GM23248 (cell line): ENCODE measurements at regions not wholly inside any gene's neighbourhood (a gene's known extent, or its start where the extent isn't known, plus 50 kb on each side); places are given as distances from the start of the nearest gene placed in this dataset.

Experiments used
- DNase-seq: peaks from one replicate; pipeline ENCODE4 v3.0.0-alpha.2; 2015
- H2AFZ ChIP-seq: fragments of 200-600 bp; sonication (generic); 2 replicates; pipeline ENCODE4 v1.6.1; 2016; ENCODE audit warnings: antibody characterized with exemption
- H3F3A ChIP-seq: fragments of 200-600 bp; sonication (generic); 2 replicates; pipeline ENCODE4 v1.6.1; 2016; ENCODE audit warnings: mild to moderate bottlenecking, antibody characterized with exemption, mixed run types; ENCODE audit not compliant: insufficient read depth
- H3K27ac ChIP-seq: fragments of 200-600 bp; sonication (generic); 2 replicates; pipeline ENCODE4 v1.5.1; 2016; ENCODE audit warnings: mild to moderate bottlenecking
- H3K27me3 ChIP-seq: fragments of 200-600 bp; sonication (generic); replicated peaks from 2 replicates; pipeline ENCODE4 v1.6.1; 2016; ENCODE audit warnings: mild to moderate bottlenecking; ENCODE audit not compliant: insufficient read depth
- H3K36me3 ChIP-seq: fragments of 200-600 bp; sonication (generic); 2 replicates; pipeline ENCODE4 v1.6.1; 2016; ENCODE audit warnings: low read depth, mild to moderate bottlenecking
- H3K4me1 ChIP-seq: fragments of 200-600 bp; sonication (generic); 2 replicates; pipeline ENCODE4 v1.6.1; 2016; ENCODE audit warnings: mild to moderate bottlenecking; ENCODE audit not compliant: insufficient read depth
- H3K4me2 ChIP-seq: fragments of 200-600 bp; sonication (generic); one replicate; pipeline ENCODE4 v1.6.1; 2016; ENCODE audit warnings: mild to moderate bottlenecking; ENCODE audit not compliant: unreplicated experiment
- H3K4me3 ChIP-seq: fragments of 200-600 bp; sonication (generic); 2 replicates; pipeline ENCODE4 v1.5.1; 2016; ENCODE audit warnings: mild to moderate bottlenecking
- H3K79me2 ChIP-seq: fragments of 200-600 bp; sonication (generic); 2 replicates; pipeline ENCODE4 v1.6.1; 2016; ENCODE audit warnings: mild to moderate bottlenecking; ENCODE audit not compliant: insufficient read depth
- H3K9ac ChIP-seq: fragments of 200-600 bp; sonication (generic); 2 replicates; pipeline ENCODE4 v1.6.1; 2016; ENCODE audit warnings: mild to moderate bottlenecking
- H3K9me2 ChIP-seq: fragments of 200-600 bp; sonication (generic); 2 replicates; pipeline ENCODE4 v1.6.1; 2016; ENCODE audit warnings: mixed run types, mild to moderate bottlenecking, moderate library complexity; ENCODE audit not compliant: insufficient read depth
- H3K9me3 ChIP-seq: fragments of 200-600 bp; sonication (generic); one replicate; pipeline ENCODE4 v1.6.1; 2017; ENCODE audit warnings: low read depth
- H4K20me1 ChIP-seq: fragments of 200-600 bp; sonication (generic); 2 replicates; pipeline ENCODE4 v1.6.0; 2016; ENCODE audit not compliant: insufficient read depth
- EZH2 ChIP-seq: fragments of 200-600 bp; sonication (generic); IDR thresholded peaks from 2 replicates; pipeline ENCODE4 v1.6.1; 2018; ENCODE audit warnings: antibody characterized with exemption, mild to moderate bottlenecking; ENCODE audit not compliant: insufficient read depth, poor library complexity, severe bottlenecking
- EZH2phosphoT487 ChIP-seq: fragments of 200-600 bp; sonication (generic); IDR thresholded peaks from 2 replicates; pipeline ENCODE4 v1.6.1; 2018; ENCODE audit warnings: antibody characterized with exemption, moderate library complexity, mild to moderate bottlenecking, low read depth; ENCODE audit not compliant: insufficient read depth
- WGBS, 2 experiments: methylation state at CpG; one replicate each; pipeline ENCODE4 v1.1.6; 2015 to 2017; ENCODE audit warnings: low lambda C conversion rate in 2 of 2, low coverage in 1 of 2; ENCODE audit errors: missing lambda C conversion rate in 2 of 2; 5-methylcytosine and 5-hydroxymethylcytosine counted together
- in situ Hi-C: fragments of 300-500 bp; cut with MboI; formaldehyde crosslinking; loops from 2 replicates; pipeline ENCODE4 v1.15.0; 2020

DNA sequence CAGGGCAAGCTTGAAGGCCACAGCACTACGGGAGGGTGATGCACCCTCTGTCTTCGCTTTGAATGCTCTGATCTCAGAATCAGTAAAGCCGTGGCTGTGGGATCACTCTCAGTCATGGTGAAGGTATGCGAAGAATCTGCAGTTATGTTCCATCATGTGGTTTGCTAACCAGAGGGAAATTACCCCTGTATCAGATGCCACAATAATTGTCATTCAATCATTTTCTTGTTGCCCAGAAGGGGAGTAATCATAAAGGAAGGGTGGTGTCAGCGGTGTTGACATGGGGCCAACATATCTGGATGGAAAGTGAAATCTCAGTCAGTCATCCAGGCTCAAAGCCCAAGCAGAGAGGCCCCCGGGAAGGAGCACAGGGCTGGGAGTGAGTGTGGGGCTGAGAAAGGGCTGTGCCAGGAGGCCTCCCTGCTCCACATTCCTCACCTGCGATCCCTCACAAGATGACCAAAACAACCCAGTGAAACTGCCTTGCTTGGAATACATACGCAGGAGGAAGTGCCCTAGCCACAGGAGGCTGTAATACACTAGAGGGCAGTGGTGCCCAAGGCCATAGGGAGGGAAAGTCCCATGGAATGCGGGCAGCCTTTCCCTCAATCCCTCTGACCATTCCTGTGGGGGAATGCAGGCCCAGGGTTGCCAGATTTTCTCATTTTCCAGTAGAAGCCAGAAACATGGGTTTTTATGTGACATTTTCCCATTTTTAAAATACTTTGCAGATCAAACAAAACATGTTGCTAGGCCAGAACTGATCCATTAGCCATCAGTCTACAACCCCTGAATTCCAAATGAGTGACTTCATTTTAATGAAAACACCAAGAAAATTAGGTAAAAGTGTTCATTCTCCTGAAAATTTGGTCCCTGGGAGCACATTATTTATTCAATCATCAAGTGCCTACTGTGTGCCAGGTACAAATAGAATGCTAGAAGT lies 95.7 kb upstream of the VANGL1 start:
- peak overlapping the region; percentile 18; the same call in 1 of the 2 replicates for H2AFZ ChIP-seq
- WGBS, 2 experiments, result 0 to 1% methylated on average over 9 of the region's 9 CpGs
- DNase-seq, result peak; percentile 93
- peak overlapping the region; percentile 15; the same call in 1 of the 2 replicates for H3K4me3 ChIP-seq
- H3K4me2 ChIP-seq, result peak overlapping the region; percentile 43
- no peaks in the 10 kb centered on the region for H4K20me1 ChIP-seq
- H3K27ac ChIP-seq, result peak overlapping the region; percentile 84
- peaks cover 22% of the 10 kb centered on the region for H3K4me1 ChIP-seq
- in situ Hi-C loops, result no loop called here
- peaks cover 21% of the 10 kb centered on the region for H3F3A ChIP-seq
- no peak for TF ChIP-seq EZH2
- TF ChIP-seq EZH2phosphoT487, result 0 out of 2 replicates have a peak, but pooled peaks have one; percentile 29
- H3K79me2 ChIP-seq, result no peaks in the 10 kb centered on the region
- no peaks in the 10 kb centered on the region for H3K9me3 ChIP-seq
- H3K36me3 ChIP-seq, result no peaks in the 10 kb centered on the region
- H3K27me3 ChIP-seq, result no peaks in the 10 kb centered on the region
- H3K9ac ChIP-seq, result peak overlapping the region; percentile 58
- no peaks in the 10 kb centered on the region for H3K9me2 ChIP-seq

DNA sequence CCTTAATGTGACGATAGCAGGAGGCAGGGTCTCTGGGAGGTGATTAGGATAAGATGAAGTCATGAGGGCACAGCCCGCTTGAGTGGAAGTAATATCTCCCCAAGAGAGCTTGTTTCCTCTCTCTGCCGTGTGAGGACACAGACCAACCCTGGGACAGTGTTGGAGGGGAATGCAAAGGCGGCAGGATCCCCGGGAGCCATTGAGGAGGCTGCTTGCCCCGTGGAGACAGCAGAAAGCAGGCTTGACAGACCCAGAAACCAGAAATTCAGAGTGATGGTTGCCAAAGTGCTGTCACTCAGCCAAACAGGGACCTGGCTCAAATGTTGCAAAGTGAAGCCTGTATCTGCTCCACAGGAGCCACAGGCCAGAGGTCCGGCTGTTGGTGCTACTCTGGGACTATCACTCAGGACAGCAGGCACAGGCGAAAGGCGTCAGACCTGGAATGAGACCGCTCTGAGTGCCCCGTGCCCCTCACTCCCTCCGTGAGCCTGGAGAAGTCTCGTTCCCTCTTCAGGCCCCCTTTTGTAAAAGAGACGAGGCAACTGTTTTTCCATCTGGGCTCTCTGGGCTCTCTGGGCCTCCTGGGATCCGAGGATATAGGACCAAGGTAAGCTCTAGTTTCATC lies 96.6 kb upstream of the VANGL1 start:
- peak; percentile 12 for DNase-seq
- TF ChIP-seq EZH2phosphoT487, result no peak
- no peak for TF ChIP-seq EZH2
- Histone ChIP-seq H3K9me2 (no peaks in the 10 kb centered on the region), H3K27ac (peak overlapping the region; percentile 84), H3K4me1 (peaks cover 22% of the 10 kb centered on the region), H3K4me2 (peak overlapping the region; percentile 43), H3K4me3 (no peak overlapping the region), H2AFZ (no peak overlapping the region; the same call in 1 of the 2 replicates), H3F3A (peaks cover 21% of the 10 kb centered on the region), H3K9me3 (no peaks in the 10 kb centered on the region), H3K79me2 (no peaks in the 10 kb centered on the region), H4K20me1 (no peaks in the 10 kb centered on the region), H3K27me3 (no peaks in the 10 kb centered on the region), H3K36me3 (no peaks in the 10 kb centered on the region), H3K9ac (peak overlapping the region; percentile 38; the same call in 1 of the 2 replicates)
- 72 to 76% methylated on average over 14 to 15 of the region's 15 CpGs for WGBS, 2 experiments
- in situ Hi-C loops, result no loop called here

DNA sequence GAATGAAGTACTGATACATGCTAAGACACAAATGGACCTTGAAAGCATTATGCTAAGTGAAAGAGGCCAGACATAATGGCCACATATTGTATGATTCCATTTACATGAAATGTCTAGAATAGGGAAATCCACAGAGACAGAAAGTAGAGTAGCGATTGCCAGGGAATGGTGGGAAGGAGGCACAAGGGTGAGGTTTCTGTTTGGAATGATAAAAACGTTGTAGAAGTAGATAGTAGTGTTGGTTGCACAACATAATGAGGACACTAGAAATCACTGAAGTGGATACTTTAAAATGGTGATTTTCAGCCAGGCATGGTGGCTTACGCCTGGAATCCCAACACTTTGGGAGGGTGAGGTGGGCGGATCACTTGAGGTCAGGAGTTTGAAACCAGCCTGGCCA lies 97.6 kb upstream of the VANGL1 start:
- no peaks in the 10 kb centered on the region for H3K79me2 ChIP-seq
- in situ Hi-C loops, result no loop called here
- no peaks in the 10 kb centered on the region for H4K20me1 ChIP-seq
- no peaks in the 10 kb centered on the region for H3K27me3 ChIP-seq
- H3F3A ChIP-seq, result peaks cover 21% of the 10 kb centered on the region
- DNase-seq, result peak; percentile 15
- H3K9ac ChIP-seq, result no peak overlapping the region
- H3K9me2 ChIP-seq, result no peaks in the 10 kb centered on the region
- peaks cover 22% of the 10 kb centered on the region for H3K4me1 ChIP-seq
- H3K36me3 ChIP-seq, result no peaks in the 10 kb centered on the region
- H3K4me2 ChIP-seq, result no peak overlapping the region
- no peak overlapping the region for H3K4me3 ChIP-seq
- 81 to 87% methylated on average over 4 of the region's 4 CpGs for WGBS, 2 experiments
- H2AFZ ChIP-seq, result no peak overlapping the region
- H3K9me3 ChIP-seq, result no peaks in the 10 kb centered on the region
- no peak for TF ChIP-seq EZH2
- TF ChIP-seq EZH2phosphoT487, result no peak
- no peak overlapping the region for H3K27ac ChIP-seq

DNA sequence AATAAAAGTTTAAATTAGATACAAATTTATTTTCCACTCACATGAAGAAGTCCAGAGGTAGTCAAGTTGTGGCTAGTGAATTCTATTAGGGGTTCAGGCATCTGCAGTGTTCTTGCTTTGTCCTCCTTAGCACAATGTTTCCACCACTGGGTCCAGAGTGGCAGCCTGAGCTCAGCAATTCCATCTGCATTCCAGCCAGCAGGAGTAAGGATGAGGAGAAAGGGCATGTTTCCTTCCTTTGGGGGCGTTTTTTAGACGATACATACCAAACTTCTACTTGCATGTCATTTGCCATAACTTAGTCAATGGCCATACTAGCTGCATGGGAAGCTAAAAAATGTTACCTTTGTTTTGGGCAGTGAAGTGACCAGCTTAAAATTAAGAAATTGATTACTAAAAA lies 98.5 kb upstream of the VANGL1 start:
- WGBS, 2 experiments, result 85 to 93% methylated on average over 2 of the region's 2 CpGs
- no peaks in the 10 kb centered on the region for H3K9me2 ChIP-seq
- TF ChIP-seq EZH2phosphoT487, result no peak
- no peak for TF ChIP-seq EZH2
- no peak overlapping the region for H2AFZ ChIP-seq
- H3K4me3 ChIP-seq, result no peak overlapping the region
- no peak for DNase-seq
- no peaks in the 10 kb centered on the region for H3K9me3 ChIP-seq
- peaks cover 22% of the 10 kb centered on the region for H3K4me1 ChIP-seq
- H3K27me3 ChIP-seq, result no peaks in the 10 kb centered on the region
- no peak overlapping the region for H3K9ac ChIP-seq
- no peak overlapping the region for H3K4me2 ChIP-seq
- peaks cover 21% of the 10 kb centered on the region for H3F3A ChIP-seq
- H3K36me3 ChIP-seq, result no peaks in the 10 kb centered on the region
- in situ Hi-C loops, result no loop called here
- H3K27ac ChIP-seq, result no peak overlapping the region
- no peaks in the 10 kb centered on the region for H4K20me1 ChIP-seq
- no peaks in the 10 kb centered on the region for H3K79me2 ChIP-seq
